GM12891 (cell line): ENCODE measurements at regions not wholly inside any gene's neighbourhood (a gene's known extent, or its start where the extent isn't known, plus 50 kb on each side); places are given as distances from the start of the nearest gene placed in this dataset.

Experiments
- POLR2A ChIP-seq: IDR thresholded peaks from 2 replicates; pipeline ENCODE4 v1.6.1; 2011; ENCODE audit warnings: low read depth, low read length, control low read depth
- POLR2AphosphoS5 ChIP-seq: IDR thresholded peaks from 2 replicates; pipeline ENCODE4 v1.6.1; 2011; ENCODE audit warnings: low read depth, low read length, control low read depth

- TF ChIP-seq POLR2A: no peak
- no peak for TF ChIP-seq POLR2AphosphoS5
Measured at GRCh38 chr18:73414069-73414468, 546.3 kb upstream of the NETO1 start.
